ENCODE measurements at regions not wholly inside any gene's neighbourhood (a gene's known extent, or its start where the extent isn't known, plus 50 kb on each side); places are given as distances from the start of the nearest gene placed in this dataset.

DNA sequence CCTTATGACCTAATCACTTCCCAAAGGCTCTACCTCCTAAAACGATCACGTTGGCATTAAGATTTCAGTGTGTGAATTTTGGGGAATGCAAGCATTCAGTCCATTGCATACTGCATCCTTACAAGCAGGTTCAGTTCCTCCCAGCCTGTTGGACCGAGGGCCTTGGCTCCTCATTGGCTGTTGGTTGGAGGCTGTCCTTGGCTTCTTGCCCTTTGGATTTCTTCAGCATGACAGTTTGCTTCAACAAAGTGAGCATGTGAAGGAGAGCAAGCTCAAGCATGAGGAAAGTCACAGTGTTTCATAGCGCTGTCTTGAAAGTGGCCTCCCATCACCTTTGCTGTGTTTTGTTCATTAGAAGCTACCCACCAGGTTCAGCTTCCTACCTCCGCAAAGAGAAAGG, 109.5 kb downstream of the GADD45G start:
- ChIA-PET CTCF (interaction anchor here (1.3 to 1.4 kb wide), 4 partner anchors 11 to 388 kb away, joined by 3 to 7 read pairs (median 4); no protein-coding TSS in a partner anchor), POLR2A (interaction anchor here (0.9 to 1.2 kb wide), 2 partner anchors 11 to 14 kb away, joined by 3 to 4 read pairs; no protein-coding TSS in a partner anchor)
- Mint-ChIP-seq H3K4me1 (ENCODE audit: low read depth) (peaks cover 29% of the 10 kb centered on the region), H3K27me3 (no peaks in the 10 kb centered on the region), H3K9me3 (no peaks in the 10 kb centered on the region), H3K27ac (no peak overlapping the region), H3K4me3 (no peak overlapping the region), H3K36me3 (ENCODE audit: low read depth) (peaks cover 2% of the 10 kb centered on the region)
- DNase-seq: no peak
- TF ChIP-seq, protein P1, sequence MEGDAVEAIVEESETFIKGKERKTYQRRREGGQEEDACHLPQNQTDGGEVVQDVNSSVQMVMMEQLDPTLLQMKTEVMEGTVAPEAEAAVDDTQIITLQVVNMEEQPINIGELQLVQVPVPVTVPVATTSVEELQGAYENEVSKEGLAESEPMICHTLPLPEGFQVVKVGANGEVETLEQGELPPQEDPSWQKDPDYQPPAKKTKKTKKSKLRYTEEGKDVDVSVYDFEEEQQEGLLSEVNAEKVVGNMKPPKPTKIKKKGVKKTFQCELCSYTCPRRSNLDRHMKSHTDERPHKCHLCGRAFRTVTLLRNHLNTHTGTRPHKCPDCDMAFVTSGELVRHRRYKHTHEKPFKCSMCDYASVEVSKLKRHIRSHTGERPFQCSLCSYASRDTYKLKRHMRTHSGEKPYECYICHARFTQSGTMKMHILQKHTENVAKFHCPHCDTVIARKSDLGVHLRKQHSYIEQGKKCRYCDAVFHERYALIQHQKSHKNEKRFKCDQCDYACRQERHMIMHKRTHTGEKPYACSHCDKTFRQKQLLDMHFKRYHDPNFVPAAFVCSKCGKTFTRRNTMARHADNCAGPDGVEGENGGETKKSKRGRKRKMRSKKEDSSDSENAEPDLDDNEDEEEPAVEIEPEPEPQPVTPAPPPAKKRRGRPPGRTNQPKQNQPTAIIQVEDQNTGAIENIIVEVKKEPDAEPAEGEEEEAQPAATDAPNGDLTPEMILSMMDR (IDR thresholded peaks at IDR 0.05): no peak
- ATAC-seq: no peak
- intact Hi-C loops (cut with micrococcal nuclease): no loop called here

GRCh38 chr9:89715318-89715858, 110.6 kb downstream of the GADD45G start:
- POLR2A ChIA-PET: interaction anchor here (1.4 kb wide), 1 partner anchor 14 kb away, joined by 3 read pairs; no protein-coding TSS in a partner anchor

DNA sequence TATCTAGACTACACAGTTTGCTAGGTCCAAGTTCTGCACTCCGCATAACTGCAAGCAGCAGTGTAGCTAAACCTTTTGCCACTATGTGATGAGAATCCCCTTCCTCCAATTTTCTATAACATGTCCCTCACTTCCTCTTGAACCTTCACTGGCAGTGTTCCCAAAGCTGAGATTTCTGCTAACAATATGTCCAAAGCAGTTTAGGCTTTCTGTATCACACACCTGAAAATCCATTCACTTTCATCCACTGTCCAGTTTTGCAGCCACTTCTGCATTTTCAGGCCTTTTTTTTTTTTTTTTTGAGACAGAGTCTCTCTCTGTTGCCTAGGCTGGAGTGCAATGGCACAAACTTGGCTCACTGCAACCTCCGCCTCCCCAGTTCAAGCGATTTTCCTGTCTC, 111.1 kb downstream of the GADD45G start:
- DNase-seq (no peak), ATAC-seq (no peak)
- Mint-ChIP-seq H3K36me3 (ENCODE audit: low read depth) (peaks cover 2% of the 10 kb centered on the region), H3K4me1 (ENCODE audit: low read depth) (peaks cover 29% of the 10 kb centered on the region), H3K9me3 (no peaks in the 10 kb centered on the region), H3K4me3 (no peak overlapping the region), H3K27ac (peak overlapping the region; percentile 56), H3K27me3 (no peaks in the 10 kb centered on the region)
- intact Hi-C loops (cut with micrococcal nuclease): no loop called here
- TF ChIP-seq, protein P1 (IDR thresholded peaks at IDR 0.05): no peak
- ChIA-PET CTCF (interaction anchor here (1.4 to 1.9 kb wide), 2 partner anchors 23 to 113 kb away, joined by 6 read pairs; no protein-coding TSS in a partner anchor), POLR2A (interaction anchor here (1.4 kb wide), 1 partner anchor 15 kb away, joined by 3 read pairs; no protein-coding TSS in a partner anchor)

More at GRCh38 chr9:89715318-89715858, 110.6 kb downstream of the GADD45G start:
- TF ChIP-seq, protein P1 (IDR thresholded peaks at IDR 0.05): no peak
- H3K4me3 Mint-ChIP-seq: no peak overlapping the region
- H3K27ac Mint-ChIP-seq: peak overlapping the region; percentile 79
- peak; percentile 94 for ATAC-seq
- CTCF ChIA-PET: interaction anchor here (1.3 to 1.9 kb wide), 3 partner anchors 16 to 112 kb away, joined by 3 to 6 read pairs (median 6); no protein-coding TSS in a partner anchor
- no peak for DNase-seq
- H3K36me3 Mint-ChIP-seq (ENCODE audit: low read depth): peaks cover 2% of the 10 kb centered on the region
- no peaks in the 10 kb centered on the region for H3K27me3 Mint-ChIP-seq
- H3K9me3 Mint-ChIP-seq: no peaks in the 10 kb centered on the region
- peaks cover 29% of the 10 kb centered on the region for H3K4me1 Mint-ChIP-seq (ENCODE audit: low read depth)
- intact Hi-C loops (cut with micrococcal nuclease): no loop called here

- Mint-ChIP-seq H3K4me3 (no peak overlapping the region), H3K36me3 (ENCODE audit: low read depth) (peaks cover 2% of the 10 kb centered on the region), H3K9me3 (no peaks in the 10 kb centered on the region), H3K27ac (no peak overlapping the region), H3K4me1 (ENCODE audit: low read depth) (peaks cover 29% of the 10 kb centered on the region), H3K27me3 (no peaks in the 10 kb centered on the region)
- TF ChIP-seq, protein P1 (IDR thresholded peaks at IDR 0.05): no peak
- intact Hi-C loops (cut with micrococcal nuclease): no loop called here
- DNase-seq (no peak), ATAC-seq (no peak)
- ChIA-PET POLR2A (interaction anchor here (1.4 kb wide), 1 partner anchor 15 kb away, joined by 3 read pairs; no protein-coding TSS in a partner anchor), CTCF (interaction anchor here (1.9 kb wide), 1 partner anchor 113 kb away, joined by 6 read pairs; no protein-coding TSS in a partner anchor)
Measured at GRCh38 chr9:89716559-89716958, 111.7 kb downstream of the GADD45G start.

DNA sequence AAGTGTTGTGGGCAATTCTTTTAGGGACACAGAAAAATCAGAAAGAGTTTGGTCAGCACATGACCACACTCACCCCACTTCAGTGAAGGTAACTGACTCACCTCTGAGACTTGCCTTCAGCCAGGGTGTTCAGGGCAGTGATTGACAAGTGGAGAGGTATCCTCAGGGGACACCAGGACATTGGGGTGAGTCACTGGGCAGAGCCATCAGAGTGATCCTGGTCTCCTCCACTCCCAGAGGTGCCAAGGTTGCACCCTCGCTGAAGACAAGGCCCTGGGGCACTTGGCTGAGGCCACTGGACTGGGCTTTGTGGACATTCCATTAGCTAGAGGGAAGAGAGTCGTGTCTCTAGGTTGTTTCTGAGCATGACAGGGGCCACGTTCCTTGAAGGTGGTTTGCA, 113.4 kb downstream of the GADD45G start:
- ChIA-PET CTCF (no interaction called here), POLR2A (interaction anchor here (0.5 kb wide), 1 partner anchor 233 kb away, joined by 3 read pairs; no protein-coding TSS in a partner anchor)
- Mint-ChIP-seq H3K27me3 (peaks cover 1% of the 10 kb centered on the region), H3K4me1 (ENCODE audit: low read depth) (peaks cover 28% of the 10 kb centered on the region), H3K4me3 (no peak overlapping the region), H3K9me3 (no peaks in the 10 kb centered on the region), H3K27ac (no peak overlapping the region), H3K36me3 (ENCODE audit: low read depth) (peaks cover 2% of the 10 kb centered on the region)
- intact Hi-C loops (cut with micrococcal nuclease): no loop called here
- ATAC-seq: no peak
- DNase-seq: no peak
- TF ChIP-seq, protein P1 (IDR thresholded peaks at IDR 0.05): no peak

Data from activated CD8-positive, alpha-beta T cell treated with anti-CD3 and anti-CD28 coated beads for 36 hours (primary cell).